ENCODE measurements at regions not wholly inside any gene's neighbourhood (a gene's known extent, or its start where the extent isn't known, plus 50 kb on each side); places are given as distances from the start of the nearest gene placed in this dataset.
A peak's percentile ranks its signal among the peaks of the same experiment; 100 is the strongest.
"Not testable (repeated sequence)": the region's sequence is repeated elsewhere in the genome, so short reads cannot be mapped to it uniquely, and the experiment has no call there.

- no peak for TF ChIP-seq CTCF (IDR thresholded peaks at IDR 0.05; ENCODE audit: insufficient read depth, missing control alignments)
- no peak for FAIRE-seq
Measured at GRCh38 chr2:17149945-17150344, 368.3 kb downstream of the RAD51AP2 start.

GRCh38 chr2:17148407-17149145, 369.7 kb downstream of the RAD51AP2 start:
- peak; percentile 67 for TF ChIP-seq CTCF (IDR thresholded peaks at IDR 0.05; ENCODE audit: insufficient read depth, missing control alignments)
- FAIRE-seq (no peak), DNase-seq (ENCODE audit: insufficient read length, low spot score) (no peak)

More at GRCh38 chr2:17149945-17150344, 368.3 kb downstream of the RAD51AP2 start:
- DNase-seq (ENCODE audit: insufficient read length, low spot score), result no peak

- no peak for DNase-seq (ENCODE audit: insufficient read length, low spot score)
- no peak for TF ChIP-seq CTCF (IDR thresholded peaks at IDR 0.05; ENCODE audit: insufficient read depth, missing control alignments)
- no peak for FAIRE-seq
Measured at GRCh38 chr2:17146358-17146757, 371.9 kb downstream of the RAD51AP2 start.

GRCh38 chr2:17136877-17137276, 381.4 kb downstream of the RAD51AP2 start:
- no peak for FAIRE-seq
- no peak for TF ChIP-seq CTCF (IDR thresholded peaks at IDR 0.05; ENCODE audit: insufficient read depth, missing control alignments)
- no peak for DNase-seq (ENCODE audit: insufficient read length, low spot score)

- FAIRE-seq (no peak), DNase-seq (ENCODE audit: insufficient read length, low spot score) (no peak)
- TF ChIP-seq CTCF (IDR thresholded peaks at IDR 0.05; ENCODE audit: insufficient read depth, missing control alignments), result no peak
Measured at GRCh38 chr2:17136231-17136630, 382.0 kb downstream of the RAD51AP2 start.

- FAIRE-seq (no peak), DNase-seq (ENCODE audit: insufficient read length, low spot score) (no peak)
- TF ChIP-seq CTCF (IDR thresholded peaks at IDR 0.05; ENCODE audit: insufficient read depth, missing control alignments), result no peak
Measured at GRCh38 chr2:17135619-17136018, 382.6 kb downstream of the RAD51AP2 start.

- FAIRE-seq, result no peak
- DNase-seq (ENCODE audit: insufficient read length, low spot score), result no peak
- no peak for TF ChIP-seq CTCF (IDR thresholded peaks at IDR 0.05; ENCODE audit: insufficient read depth, missing control alignments)
Measured at GRCh38 chr2:17133052-17133671, 385.1 kb downstream of the RAD51AP2 start.

- FAIRE-seq; DNase-seq (ENCODE audit: insufficient read length, low spot score): not testable (repeated sequence)
Measured at GRCh38 chr2:17130627-17131026, 387.6 kb downstream of the RAD51AP2 start.
